ENCODE measurements at regions not wholly inside any gene's neighbourhood (a gene's known extent, or its start where the extent isn't known, plus 50 kb on each side); places are given as distances from the start of the nearest gene placed in this dataset.

DNA sequence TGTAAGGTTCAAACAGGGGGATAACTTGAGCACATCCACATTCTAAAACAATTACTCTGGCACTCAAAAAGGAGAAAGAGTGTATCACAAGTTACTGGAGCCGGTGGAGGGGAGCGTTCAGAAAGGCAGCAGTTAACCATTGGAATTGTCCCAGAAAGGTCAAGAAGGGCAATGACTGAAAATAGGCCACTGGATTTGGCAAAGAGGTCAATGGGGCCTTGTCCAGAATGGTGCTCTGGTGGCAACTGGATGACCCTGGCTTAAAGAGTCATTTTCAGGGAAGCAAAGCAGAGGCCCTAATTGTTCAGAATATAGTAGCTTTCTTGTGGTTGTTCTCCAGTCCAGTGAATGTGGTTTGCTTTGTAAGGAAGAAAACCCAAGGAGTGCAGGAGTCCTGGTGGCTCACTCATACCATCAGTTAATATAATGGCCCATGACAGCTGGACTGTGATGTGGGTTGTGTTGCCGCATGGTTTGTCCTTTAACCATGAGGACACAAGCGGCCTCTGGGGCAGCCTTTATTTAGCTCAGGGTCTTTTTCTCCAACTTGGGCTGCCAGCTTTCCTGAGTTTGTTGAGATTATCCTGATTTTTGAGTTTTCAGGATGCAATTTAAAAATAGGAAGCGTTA lies 142.8 kb upstream of the PELI2 start:
- TF ChIP-seq, protein P1, sequence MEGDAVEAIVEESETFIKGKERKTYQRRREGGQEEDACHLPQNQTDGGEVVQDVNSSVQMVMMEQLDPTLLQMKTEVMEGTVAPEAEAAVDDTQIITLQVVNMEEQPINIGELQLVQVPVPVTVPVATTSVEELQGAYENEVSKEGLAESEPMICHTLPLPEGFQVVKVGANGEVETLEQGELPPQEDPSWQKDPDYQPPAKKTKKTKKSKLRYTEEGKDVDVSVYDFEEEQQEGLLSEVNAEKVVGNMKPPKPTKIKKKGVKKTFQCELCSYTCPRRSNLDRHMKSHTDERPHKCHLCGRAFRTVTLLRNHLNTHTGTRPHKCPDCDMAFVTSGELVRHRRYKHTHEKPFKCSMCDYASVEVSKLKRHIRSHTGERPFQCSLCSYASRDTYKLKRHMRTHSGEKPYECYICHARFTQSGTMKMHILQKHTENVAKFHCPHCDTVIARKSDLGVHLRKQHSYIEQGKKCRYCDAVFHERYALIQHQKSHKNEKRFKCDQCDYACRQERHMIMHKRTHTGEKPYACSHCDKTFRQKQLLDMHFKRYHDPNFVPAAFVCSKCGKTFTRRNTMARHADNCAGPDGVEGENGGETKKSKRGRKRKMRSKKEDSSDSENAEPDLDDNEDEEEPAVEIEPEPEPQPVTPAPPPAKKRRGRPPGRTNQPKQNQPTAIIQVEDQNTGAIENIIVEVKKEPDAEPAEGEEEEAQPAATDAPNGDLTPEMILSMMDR (IDR thresholded peaks at IDR 0.05; ENCODE audit: insufficient read depth, low read length, poor library complexity, severe bottlenecking): no peak
- TF ChIP-seq EZH2phosphoT487 (conservative IDR thresholded peaks at IDR 0.05; ENCODE audit: low read length): no peak
